ENCODE measurements at regions not wholly inside any gene's neighbourhood (a gene's known extent, or its start where the extent isn't known, plus 50 kb on each side); places are given as distances from the start of the nearest gene placed in this dataset.
A peak's percentile ranks its signal among the peaks of the same experiment; 100 is the strongest.
"Not testable (repeated sequence)": the region's sequence is repeated elsewhere in the genome, so short reads cannot be mapped to it uniquely, and the experiment has no call there.

GRCh38 chr9:41018948-41019347 is 109.5 kb downstream of the FOXD4L6 start:
- DNase-seq (ENCODE audit: low read depth): not testable (repeated sequence)

DNA sequence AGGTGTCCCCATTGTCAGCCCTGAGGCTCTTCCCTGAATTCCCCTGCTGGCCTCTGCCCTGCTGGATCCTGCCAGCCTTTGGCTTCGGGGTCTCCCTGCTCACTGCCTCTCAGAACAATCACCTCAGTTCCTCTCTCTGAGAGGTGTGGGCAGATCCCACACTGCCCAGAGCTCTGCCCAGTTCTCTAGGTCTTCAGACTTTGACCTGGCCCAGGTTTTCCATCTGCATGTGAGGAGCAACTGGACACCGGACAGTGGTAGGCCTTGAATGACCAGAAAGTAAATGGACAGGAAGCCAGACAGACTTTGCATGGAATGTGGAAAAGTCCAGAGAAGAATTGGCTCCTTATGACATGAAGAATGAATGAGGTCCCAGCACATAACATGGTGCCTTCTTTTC is 111.8 kb downstream of the FOXD4L6 start:
- DNase-seq (ENCODE audit: low read depth): not testable (repeated sequence)

- not testable (repeated sequence) for DNase-seq (ENCODE audit: low read depth)
Measured at GRCh38 chr9:40999952-41000700, 128.4 kb downstream of the FOXD4L6 start.

DNA sequence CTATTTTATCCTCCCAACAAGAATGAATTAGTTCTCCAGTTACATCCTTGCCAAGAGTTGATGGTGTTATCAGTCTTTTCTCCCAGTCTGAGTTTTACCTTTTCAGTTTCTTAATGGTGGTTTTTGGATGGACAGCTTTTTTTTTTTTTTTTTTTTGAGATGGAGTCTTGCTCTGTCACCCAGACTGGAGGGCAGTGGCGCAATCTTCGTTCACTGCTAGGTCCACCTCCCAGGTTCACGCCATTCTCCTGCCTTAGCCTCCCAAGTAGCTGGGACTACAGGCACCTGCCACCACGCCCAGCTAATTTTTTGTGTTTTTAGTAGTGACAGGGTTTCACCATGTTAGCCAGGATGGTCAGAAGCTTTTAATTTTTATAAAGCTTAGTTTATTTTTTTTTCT is 133.0 kb downstream of the FOXD4L6 start:
- not testable (repeated sequence) for DNase-seq (ENCODE audit: low read depth)

DNA sequence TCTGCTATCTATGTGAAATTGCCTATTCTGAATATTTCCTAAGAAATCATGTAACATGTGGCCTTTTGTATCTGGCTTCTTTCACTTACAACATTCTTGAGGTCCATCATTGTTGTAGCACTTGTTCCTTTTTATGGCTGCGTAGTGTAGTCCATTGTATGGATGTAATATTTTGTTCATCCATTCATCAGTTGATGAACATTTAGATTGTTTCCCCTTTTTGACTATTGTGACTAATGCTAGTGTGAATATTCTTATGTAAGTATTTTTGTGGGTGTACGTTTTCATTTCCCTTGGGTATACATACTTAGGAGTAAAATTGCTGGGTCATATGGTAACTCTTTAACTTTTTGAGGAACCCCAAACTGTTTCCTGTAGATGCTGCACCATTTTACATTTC is 134.6 kb downstream of the FOXD4L6 start:
- DNase-seq (ENCODE audit: low read depth): not testable (repeated sequence)

- DNase-seq (ENCODE audit: low read depth): not testable (repeated sequence)
Measured at GRCh38 chr9:40993375-40993774, 135.1 kb downstream of the FOXD4L6 start.

GRCh38 chr9:40992472-40992821 is 136.0 kb downstream of the FOXD4L6 start:
- not testable (repeated sequence) for DNase-seq (ENCODE audit: low read depth)

- DNase-seq (ENCODE audit: low read depth): peak; percentile 98
Measured at GRCh38 chr9:40991741-40992471, 136.6 kb downstream of the FOXD4L6 start.

DNA sequence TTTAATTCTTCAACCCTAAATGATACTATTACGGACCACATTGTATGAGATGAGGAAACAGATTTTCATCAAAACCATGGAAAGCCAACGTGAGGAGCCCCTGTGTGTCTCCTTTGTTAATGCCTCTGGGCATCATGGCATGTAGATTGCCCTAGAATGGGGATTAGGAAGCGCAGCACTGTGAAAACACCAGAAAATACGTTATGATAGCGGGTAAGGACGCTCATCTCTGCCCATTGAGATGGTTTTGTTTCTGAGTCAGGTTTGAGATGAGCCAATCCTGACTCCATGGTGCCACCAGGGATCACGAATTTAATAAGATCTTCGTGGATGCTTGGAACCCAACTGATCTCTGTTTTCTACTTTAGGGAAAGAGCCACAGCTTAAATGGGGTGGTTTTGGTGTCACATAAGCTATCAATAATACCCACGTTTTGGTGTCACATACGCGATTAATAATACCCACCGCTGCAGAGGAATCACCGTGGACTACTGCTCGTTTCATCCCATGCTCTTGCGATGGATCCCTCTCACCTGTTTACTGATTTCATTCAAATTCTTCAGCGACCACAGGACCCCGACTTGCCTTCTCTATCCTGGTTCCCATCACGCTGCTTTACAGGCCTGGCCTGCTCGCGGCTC is 137.3 kb downstream of the FOXD4L6 start:
- not testable (repeated sequence) for DNase-seq (ENCODE audit: low read depth)

DNA sequence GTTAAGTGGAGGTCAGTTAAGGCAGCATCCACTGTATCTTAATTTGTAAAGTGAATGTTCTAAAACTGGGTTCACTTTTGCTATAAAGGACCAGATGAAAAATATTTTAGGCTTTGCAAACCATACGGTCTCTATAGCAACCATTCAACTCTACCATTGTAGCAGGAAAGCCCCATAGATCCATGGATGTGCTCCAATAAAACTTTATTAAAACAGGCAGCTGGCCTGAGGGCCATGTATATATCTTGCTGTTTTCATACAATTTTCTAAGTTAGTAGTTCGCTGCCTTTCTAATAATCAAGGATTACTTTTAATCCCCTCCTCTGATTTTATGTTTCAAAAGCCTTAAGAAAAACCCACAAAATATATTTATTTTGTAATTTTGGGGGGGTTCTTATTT is 142.1 kb downstream of the FOXD4L6 start:
- DNase-seq (ENCODE audit: low read depth): not testable (repeated sequence)

DNA sequence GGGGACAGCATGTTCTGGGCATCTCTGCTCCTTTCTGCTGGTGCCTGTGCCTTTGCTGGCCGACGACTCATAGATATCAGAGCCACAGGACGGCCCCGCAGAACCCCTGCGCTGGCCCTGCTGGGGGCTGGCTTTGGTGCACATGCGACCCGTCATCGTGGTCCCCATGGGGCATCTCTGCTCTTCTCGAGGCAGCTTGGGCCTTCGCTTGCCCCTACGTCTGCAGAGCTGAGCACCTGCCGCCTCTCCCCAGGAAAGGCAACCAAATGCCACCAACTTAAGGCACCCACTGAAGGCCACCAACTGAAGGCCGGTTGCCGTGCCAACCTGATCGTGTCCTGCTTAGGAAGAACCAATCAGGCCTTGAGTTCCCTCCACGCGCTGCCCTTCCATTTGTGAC is 153.1 kb downstream of the FOXD4L6 start:
- not testable (repeated sequence) for DNase-seq (ENCODE audit: low read depth)

- DNase-seq (ENCODE audit: low read depth): not testable (repeated sequence)
Measured at GRCh38 chr9:40974912-40975311, 153.6 kb downstream of the FOXD4L6 start.

GRCh38 chr9:40971773-40972172 is 156.7 kb downstream of the FOXD4L6 start:
- not testable (repeated sequence) for DNase-seq (ENCODE audit: low read depth)

DNA sequence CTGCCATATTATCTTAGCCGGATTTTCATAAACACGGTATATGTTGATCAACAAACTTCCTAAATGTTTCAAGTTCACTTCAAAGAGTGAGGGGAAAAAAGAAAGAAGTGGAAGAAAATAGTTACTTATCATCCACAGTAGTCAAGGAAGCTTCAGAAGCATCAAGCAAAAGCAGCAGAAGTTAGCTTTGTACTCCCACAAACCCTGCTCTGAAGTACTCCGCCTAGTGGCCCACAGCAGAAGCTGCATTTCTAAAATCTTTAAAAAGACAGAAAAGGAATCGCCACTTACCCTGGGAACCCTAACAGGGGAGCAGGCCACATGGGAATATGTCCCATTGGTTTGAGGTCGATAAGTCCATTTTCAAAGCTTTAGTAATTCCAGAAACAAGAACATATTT is 158.1 kb downstream of the FOXD4L6 start:
- not testable (repeated sequence) for DNase-seq (ENCODE audit: low read depth)

GRCh38 chr9:40962461-40962860 is 166.0 kb downstream of the FOXD4L6 start:
- DNase-seq (ENCODE audit: low read depth): not testable (repeated sequence)

DNA sequence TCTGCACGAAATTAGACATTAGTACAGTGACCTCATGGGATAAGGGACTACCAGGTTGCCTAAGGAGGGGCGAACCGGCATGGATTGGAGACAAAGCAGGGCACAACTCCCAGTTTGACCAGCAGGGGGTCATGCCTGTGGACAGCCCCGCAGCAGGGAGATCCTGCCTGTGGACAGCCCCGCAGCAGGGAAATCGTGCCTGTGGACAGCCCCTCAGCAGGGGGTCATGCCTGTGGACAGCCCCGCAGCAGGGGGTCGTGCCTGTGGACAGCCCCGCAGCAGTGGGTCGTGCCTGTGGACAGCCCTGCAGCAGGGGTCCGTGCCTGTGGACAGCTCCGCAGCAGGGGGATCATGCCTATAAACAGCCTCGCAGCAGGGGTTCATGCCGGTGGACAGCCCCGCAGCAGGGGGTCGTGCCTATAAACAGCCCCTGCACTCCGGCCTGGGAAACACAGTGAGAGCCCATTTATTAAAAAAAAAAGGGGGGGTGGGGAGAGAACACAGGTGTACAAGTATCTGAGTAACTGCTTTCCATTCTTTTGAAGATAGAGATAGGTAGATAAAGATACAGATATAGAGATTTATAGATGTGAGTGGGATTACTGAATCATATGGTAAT is 176.5 kb downstream of the FOXD4L6 start:
- DNase-seq (ENCODE audit: low read depth): not testable (repeated sequence)

DNA sequence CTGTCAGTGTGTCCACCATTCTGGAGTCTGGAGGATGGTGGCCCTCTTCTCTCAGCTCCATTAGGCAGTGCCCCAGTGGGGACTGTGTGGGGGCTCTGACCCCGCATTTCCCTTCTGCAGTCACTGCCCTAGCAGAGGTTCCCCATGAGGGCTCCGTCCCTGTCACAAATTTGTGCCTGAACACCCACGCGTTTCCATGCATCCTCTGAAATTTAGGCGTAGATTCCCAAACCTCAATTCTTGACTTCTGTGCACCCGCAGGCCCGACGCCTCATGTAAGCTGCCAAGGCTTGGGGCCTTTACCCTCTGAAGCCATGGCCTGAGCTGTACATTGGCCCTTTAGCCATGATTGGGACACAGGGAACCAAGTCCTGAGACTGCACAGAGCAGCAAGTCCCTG is 182.3 kb downstream of the FOXD4L6 start:
- not testable (repeated sequence) for DNase-seq (ENCODE audit: low read depth)

DNA sequence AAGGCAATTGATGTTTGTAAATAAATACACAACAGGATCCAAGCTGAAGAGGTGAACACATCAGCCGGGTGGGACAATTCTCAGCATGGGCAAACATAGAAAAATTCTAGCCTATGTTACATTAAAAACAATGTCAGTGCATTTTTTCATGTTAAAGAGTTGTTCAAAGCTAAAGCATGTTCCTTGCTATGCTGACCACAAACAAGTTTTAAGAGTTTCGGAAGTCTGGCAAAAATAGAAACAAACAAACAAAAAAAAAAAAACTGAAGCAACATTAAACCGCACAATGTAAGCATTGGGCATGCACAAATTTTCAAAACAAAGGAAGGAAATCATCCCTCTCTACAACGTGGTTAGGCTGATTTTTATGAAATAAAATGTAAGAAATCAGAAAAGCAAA is 185.8 kb downstream of the FOXD4L6 start:
- not testable (repeated sequence) for DNase-seq (ENCODE audit: low read depth)

- not testable (repeated sequence) for DNase-seq (ENCODE audit: low read depth)
Measured at GRCh38 chr9:40939888-40940209, 188.6 kb downstream of the FOXD4L6 start.

- DNase-seq (ENCODE audit: low read depth): not testable (repeated sequence)
Measured at GRCh38 chr9:40939201-40939887, 189.1 kb downstream of the FOXD4L6 start.

GRCh38 chr9:40935336-40935735 is 193.1 kb downstream of the FOXD4L6 start:
- no peak for DNase-seq (ENCODE audit: low read depth)

- not testable (repeated sequence) for DNase-seq (ENCODE audit: low read depth)
Measured at GRCh38 chr9:40934480-40934879, 194.0 kb downstream of the FOXD4L6 start.

Measured in T-helper 22 cell (primary cell).